Panc1 (cell line): ENCODE measurements at regions not wholly inside any gene's neighbourhood (a gene's known extent, or its start where the extent isn't known, plus 50 kb on each side); places are given as distances from the start of the nearest gene placed in this dataset.

Source experiments
- TF ChIP-seq, protein P1 (sequence below): fragments of 450-650 bp; IDR thresholded peaks from 2 replicates; pipeline ENCODE4 v1.5.1; 2017; ENCODE audit warnings: mild to moderate bottlenecking
- TF ChIP-seq, protein P2 (sequence below), 2 experiments: IDR thresholded peaks; 2 replicates each; pipeline ENCODE4 v1.6.1; 2011 to 2012; ENCODE audit warnings: low read depth in 2 of 2, control low read depth in 1 of 2, low read length in 1 of 2, mild to moderate bottlenecking in 1 of 2, moderate library complexity in 1 of 2; ENCODE audit not compliant: insufficient read depth in 1 of 2

DNA sequence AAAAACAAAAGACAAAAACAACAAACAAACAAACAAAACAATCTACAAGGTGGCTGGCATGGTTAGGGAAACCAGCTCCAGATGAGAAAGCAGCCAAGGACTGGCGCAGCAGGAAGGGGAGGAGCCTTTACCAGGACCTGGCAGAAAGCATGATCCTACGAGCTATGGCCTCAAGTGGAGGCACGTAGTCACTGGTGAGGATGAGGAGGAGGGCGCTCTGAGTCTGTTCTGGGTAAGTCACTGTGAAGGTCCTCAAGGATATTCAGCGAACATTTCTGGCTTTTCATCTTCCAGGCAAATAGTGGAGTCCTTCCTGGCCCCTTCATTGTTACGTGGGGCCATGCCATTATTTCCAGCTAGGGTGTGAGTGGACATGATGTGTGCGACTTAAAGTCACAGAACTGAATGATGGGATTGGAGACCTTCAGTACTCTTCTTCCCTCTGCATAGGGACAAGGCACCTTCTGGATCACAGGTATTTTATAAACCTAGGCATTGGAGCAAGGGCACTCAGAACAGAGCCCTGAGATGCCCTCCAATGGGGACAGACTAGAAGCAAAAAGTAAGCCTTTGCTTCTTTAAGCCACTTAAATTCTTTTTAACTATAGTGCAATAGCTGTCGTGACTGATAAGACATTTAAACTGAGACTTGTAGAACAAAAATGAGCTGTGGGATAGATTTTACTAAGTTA is 771.3 kb downstream of the RAB28 start:
- TF ChIP-seq, protein P1, sequence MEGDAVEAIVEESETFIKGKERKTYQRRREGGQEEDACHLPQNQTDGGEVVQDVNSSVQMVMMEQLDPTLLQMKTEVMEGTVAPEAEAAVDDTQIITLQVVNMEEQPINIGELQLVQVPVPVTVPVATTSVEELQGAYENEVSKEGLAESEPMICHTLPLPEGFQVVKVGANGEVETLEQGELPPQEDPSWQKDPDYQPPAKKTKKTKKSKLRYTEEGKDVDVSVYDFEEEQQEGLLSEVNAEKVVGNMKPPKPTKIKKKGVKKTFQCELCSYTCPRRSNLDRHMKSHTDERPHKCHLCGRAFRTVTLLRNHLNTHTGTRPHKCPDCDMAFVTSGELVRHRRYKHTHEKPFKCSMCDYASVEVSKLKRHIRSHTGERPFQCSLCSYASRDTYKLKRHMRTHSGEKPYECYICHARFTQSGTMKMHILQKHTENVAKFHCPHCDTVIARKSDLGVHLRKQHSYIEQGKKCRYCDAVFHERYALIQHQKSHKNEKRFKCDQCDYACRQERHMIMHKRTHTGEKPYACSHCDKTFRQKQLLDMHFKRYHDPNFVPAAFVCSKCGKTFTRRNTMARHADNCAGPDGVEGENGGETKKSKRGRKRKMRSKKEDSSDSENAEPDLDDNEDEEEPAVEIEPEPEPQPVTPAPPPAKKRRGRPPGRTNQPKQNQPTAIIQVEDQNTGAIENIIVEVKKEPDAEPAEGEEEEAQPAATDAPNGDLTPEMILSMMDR, result no peak
- TF ChIP-seq, protein P2, sequence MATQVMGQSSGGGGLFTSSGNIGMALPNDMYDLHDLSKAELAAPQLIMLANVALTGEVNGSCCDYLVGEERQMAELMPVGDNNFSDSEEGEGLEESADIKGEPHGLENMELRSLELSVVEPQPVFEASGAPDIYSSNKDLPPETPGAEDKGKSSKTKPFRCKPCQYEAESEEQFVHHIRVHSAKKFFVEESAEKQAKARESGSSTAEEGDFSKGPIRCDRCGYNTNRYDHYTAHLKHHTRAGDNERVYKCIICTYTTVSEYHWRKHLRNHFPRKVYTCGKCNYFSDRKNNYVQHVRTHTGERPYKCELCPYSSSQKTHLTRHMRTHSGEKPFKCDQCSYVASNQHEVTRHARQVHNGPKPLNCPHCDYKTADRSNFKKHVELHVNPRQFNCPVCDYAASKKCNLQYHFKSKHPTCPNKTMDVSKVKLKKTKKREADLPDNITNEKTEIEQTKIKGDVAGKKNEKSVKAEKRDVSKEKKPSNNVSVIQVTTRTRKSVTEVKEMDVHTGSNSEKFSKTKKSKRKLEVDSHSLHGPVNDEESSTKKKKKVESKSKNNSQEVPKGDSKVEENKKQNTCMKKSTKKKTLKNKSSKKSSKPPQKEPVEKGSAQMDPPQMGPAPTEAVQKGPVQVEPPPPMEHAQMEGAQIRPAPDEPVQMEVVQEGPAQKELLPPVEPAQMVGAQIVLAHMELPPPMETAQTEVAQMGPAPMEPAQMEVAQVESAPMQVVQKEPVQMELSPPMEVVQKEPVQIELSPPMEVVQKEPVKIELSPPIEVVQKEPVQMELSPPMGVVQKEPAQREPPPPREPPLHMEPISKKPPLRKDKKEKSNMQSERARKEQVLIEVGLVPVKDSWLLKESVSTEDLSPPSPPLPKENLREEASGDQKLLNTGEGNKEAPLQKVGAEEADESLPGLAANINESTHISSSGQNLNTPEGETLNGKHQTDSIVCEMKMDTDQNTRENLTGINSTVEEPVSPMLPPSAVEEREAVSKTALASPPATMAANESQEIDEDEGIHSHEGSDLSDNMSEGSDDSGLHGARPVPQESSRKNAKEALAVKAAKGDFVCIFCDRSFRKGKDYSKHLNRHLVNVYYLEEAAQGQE (IDR thresholded peaks at IDR 0.05; ENCODE audit: insufficient read depth in 1 of 2, low read depth in 2 of 2, low read length in 1 of 2), result no peak
